ENCODE measurements at regions not wholly inside any gene's neighbourhood (a gene's known extent, or its start where the extent isn't known, plus 50 kb on each side); places are given as distances from the start of the nearest gene placed in this dataset.

DNA sequence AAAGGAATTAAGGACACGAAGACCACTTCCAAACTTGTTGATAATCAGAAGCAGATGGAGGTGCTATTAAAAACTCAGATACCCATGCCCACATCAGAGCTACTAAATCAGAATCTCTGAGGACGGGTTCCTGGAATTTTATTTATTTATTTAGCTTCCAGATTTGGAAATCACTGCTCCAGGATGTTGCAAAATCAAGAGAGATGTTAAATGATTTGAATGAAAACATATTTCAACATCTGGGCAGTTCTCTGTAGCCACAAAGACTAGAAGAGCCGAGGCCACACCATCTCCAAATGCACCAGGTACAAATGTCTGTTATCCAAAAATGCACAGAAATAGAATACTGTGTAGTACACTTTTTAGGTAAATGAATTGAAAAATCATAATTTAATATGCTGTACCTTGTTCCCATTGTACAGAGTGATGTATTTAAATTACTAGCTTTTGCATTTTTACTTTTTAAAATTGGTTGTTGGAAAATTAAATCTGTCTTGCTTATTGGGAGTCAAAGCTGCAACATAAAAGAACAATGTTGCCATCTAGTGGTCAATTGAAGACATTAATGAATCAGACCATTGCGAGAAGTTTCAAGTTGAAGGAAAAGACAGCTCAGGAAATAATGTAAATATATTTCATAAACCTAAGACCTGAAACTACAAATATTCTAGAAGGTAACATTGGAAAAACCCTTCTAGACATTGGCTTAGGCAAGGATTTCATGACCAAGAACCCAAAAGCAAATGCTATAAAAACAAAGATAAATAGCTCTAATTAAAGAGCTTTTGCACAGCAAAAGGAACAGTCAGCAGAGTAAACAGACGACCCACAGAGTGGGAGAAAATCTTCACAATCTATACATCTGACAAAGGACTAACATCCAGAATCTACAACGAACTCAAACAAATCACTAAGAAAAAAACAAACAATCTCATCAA is 151.3 kb upstream of the TTC29 start:
- intact Hi-C loops (cut with micrococcal nuclease): loop anchor here (1.0 to 5.0 kb wide), 4 partner anchors 78 to 1865 kb away; no protein-coding TSS in a partner anchor
- no peak overlapping the region for H3K4me3 Mint-ChIP-seq
- H3K4me3 ChIP-seq (ENCODE audit: low read length in 2 of 2): no peak overlapping the region
- H3K27me3 Mint-ChIP-seq: peaks cover 11 to 12% of the 10 kb centered on the region in 2 donors
- H3K9me3 ChIP-seq (ENCODE audit: control insufficient read depth in 1 of 2, low read length in 2 of 2): no peaks in the 10 kb centered on the region
- no peaks in the 10 kb centered on the region for H3K36me3 Mint-ChIP-seq
- CTCF ChIA-PET (ENCODE audit: partially characterized antibody): interaction anchor here (0.7 to 3.5 kb wide), 36 partner anchors 8 to 1137 kb away, joined by 3 to 65 read pairs (median 4); no protein-coding TSS in a partner anchor
- H3K36me3 ChIP-seq (ENCODE audit: insufficient read depth, low read length): no peaks in the 10 kb centered on the region
- H3K27ac Mint-ChIP-seq: no peak overlapping the region
- H3K9me3 Mint-ChIP-seq: no peaks in the 10 kb centered on the region
- no peaks in the 10 kb centered on the region for H3K4me1 ChIP-seq (ENCODE audit: insufficient read depth, low read length)
- no peak overlapping the region for H3K27ac ChIP-seq (ENCODE audit: low read depth, low read length)
- POLR2A ChIA-PET (ENCODE audit: partially characterized antibody): interaction anchor here (0.7 kb wide), 2 partner anchors 923 to 1997 kb away, joined by 3 to 4 read pairs; no protein-coding TSS in a partner anchor
- H3K27me3 ChIP-seq (ENCODE audit: insufficient read depth, low read length): no peaks in the 10 kb centered on the region
- peaks cover 0 to 2% (median 0%) of the 10 kb centered on the region in 4 donors for H3K4me1 Mint-ChIP-seq
- peak in 4 of 5 donors; percentile 38 to 48 (median 40) for DNase-seq

DNA sequence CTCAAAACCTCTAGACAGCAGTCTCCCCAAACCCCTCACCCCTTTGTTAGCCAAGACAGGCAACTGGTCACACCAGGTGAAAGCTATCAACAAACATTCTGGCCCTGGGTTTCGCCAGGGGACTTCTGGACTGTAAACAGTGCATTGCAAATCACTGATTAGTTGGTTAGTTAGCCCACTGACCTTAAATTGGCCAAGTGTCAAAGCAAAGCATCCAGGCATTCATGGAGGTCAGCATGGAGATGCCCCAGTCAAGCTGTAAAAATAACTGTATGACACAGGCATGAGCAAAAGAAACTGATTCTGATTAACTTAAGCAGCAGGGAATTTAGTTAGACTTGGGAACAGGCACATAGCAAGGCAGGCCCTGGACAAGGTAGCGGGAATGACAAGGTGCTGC is 156.0 kb upstream of the TTC29 start:
- Mint-ChIP-seq H3K4me3 (no peak overlapping the region), H3K4me1 (peaks cover 0 to 2% (median 0%) of the 10 kb centered on the region in 4 donors), H3K27me3 (peaks cover 15 to 19% of the 10 kb centered on the region in 2 donors), H3K36me3 (no peaks in the 10 kb centered on the region), H3K27ac (peak overlapping the region in 1 of 7 donors; percentile 3), H3K9me3 (peaks cover 0 to 6% (median 0%) of the 10 kb centered on the region in 8 donors)
- Histone ChIP-seq H3K4me3 (ENCODE audit: low read length in 2 of 2) (no peak overlapping the region), H3K36me3 (ENCODE audit: insufficient read depth, low read length) (no peaks in the 10 kb centered on the region), H3K27me3 (ENCODE audit: insufficient read depth, low read length) (no peaks in the 10 kb centered on the region), H3K27ac (ENCODE audit: low read depth, low read length) (no peak overlapping the region), H3K9me3 (ENCODE audit: control insufficient read depth in 1 of 2, low read length in 2 of 2) (no peaks in the 10 kb centered on the region), H3K4me1 (ENCODE audit: insufficient read depth, low read length) (no peaks in the 10 kb centered on the region)
- ChIA-PET POLR2A (ENCODE audit: partially characterized antibody) (no interaction called here), CTCF (ENCODE audit: partially characterized antibody) (no interaction called here)
- peak in 1 of 5 donors; percentile 32 for DNase-seq
- intact Hi-C loops (cut with micrococcal nuclease): no loop called here

DNA sequence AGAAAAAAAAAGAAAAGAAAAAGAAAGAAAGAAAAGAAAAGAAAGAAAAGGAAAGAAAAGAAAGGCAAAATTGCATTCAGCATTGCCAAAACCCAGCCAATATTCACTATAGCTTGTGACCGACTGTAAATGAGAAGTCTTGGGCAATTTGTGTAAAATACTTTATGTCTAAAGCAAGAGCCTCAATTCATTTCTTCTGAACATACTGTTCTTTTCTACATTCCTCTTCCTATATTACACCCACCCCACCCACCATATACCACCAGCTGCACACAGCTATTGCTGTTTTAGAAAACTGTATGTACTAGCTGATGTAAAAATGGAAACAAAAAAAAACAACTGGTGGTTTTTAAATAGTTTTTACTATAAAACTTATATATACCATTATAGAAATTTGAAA is 156.9 kb upstream of the TTC29 start:
- Histone ChIP-seq H3K27me3 (ENCODE audit: insufficient read depth, low read length) (no peaks in the 10 kb centered on the region), H3K9me3 (ENCODE audit: control insufficient read depth in 1 of 2, low read length in 2 of 2) (no peaks in the 10 kb centered on the region), H3K4me1 (ENCODE audit: insufficient read depth, low read length) (no peaks in the 10 kb centered on the region), H3K27ac (ENCODE audit: low read depth, low read length) (no peak overlapping the region), H3K4me3 (ENCODE audit: low read length in 2 of 2) (no peak overlapping the region), H3K36me3 (ENCODE audit: insufficient read depth, low read length) (no peaks in the 10 kb centered on the region)
- Mint-ChIP-seq H3K9me3 (peaks cover 0 to 6% (median 0%) of the 10 kb centered on the region in 8 donors), H3K27ac (no peak overlapping the region), H3K4me1 (no peaks in the 10 kb centered on the region), H3K4me3 (no peak overlapping the region), H3K36me3 (no peaks in the 10 kb centered on the region), H3K27me3 (peaks cover 14 to 17% of the 10 kb centered on the region in 2 donors)
- CTCF ChIA-PET (ENCODE audit: partially characterized antibody): interaction anchor here (0.9 kb wide), 1 partner anchor 10 kb away, joined by 3 read pairs; no protein-coding TSS in a partner anchor
- no peak for DNase-seq
- POLR2A ChIA-PET (ENCODE audit: partially characterized antibody): no interaction called here
- intact Hi-C loops (cut with micrococcal nuclease): no loop called here

DNA sequence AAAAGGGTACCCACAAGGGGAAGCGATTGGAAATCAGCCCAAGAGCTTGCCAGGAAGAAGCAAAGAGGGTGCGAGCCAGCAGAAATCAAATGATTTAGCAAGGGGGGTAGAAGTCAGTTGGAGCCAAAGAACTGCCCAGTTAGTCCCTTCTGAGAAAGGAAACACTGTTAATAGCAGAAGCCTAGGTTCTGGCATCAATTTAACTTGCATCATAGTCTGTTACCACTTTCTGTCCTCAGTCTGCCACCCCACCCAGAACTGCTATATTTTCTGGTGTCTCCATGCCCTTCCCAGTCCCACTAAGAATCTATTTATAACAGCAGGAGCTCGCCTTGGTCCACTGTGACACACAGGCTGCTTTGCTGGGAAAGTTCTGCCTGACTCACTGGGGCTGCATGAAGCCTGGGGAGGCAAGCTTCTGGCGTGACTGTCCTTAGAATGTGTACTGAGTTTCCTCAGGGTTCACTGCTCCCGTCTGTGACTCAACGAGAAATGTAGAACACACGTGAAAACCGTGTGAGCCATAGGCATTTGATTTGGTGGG is 157.8 kb upstream of the TTC29 start:
- CTCF ChIA-PET (ENCODE audit: partially characterized antibody): interaction anchor here (0.9 kb wide), 1 partner anchor 9 kb away, joined by 3 read pairs; no protein-coding TSS in a partner anchor
- intact Hi-C loops (cut with micrococcal nuclease): no loop called here
- no peaks in the 10 kb centered on the region for H3K36me3 Mint-ChIP-seq
- Histone ChIP-seq H3K27ac (ENCODE audit: low read depth, low read length) (no peak overlapping the region), H3K9me3 (ENCODE audit: control insufficient read depth in 1 of 2, low read length in 2 of 2) (no peaks in the 10 kb centered on the region), H3K4me3 (ENCODE audit: low read length in 2 of 2) (no peak overlapping the region), H3K36me3 (ENCODE audit: insufficient read depth, low read length) (no peaks in the 10 kb centered on the region), H3K4me1 (ENCODE audit: insufficient read depth, low read length) (no peaks in the 10 kb centered on the region), H3K27me3 (ENCODE audit: insufficient read depth, low read length) (no peaks in the 10 kb centered on the region)
- H3K4me1 Mint-ChIP-seq: no peaks in the 10 kb centered on the region
- POLR2A ChIA-PET (ENCODE audit: partially characterized antibody): no interaction called here
- peaks cover 0 to 6% (median 0%) of the 10 kb centered on the region in 8 donors for H3K9me3 Mint-ChIP-seq
- peaks cover 11 to 18% of the 10 kb centered on the region in 2 donors for H3K27me3 Mint-ChIP-seq
- no peak overlapping the region for H3K4me3 Mint-ChIP-seq
- H3K27ac Mint-ChIP-seq: no peak overlapping the region
- no peak for DNase-seq

DNA sequence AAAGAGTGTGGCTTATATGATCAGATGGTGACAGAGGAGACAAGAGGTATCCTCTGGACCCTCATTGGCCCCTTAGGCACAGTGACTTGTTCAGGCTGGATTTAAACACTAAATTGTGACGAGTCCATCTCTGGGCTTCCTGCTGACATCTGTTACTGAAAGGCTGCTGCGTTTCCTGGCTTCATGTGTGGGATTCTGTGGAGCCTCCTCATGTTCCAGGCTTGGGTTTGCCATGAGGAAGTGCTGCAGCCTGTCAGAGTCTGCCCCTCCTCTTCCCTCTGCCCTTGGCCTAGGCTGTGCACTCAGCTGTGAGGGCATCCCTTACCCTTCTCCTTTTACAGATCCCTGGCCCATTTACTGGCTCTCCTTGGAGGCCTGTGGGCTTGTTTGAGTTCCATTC is 159.1 kb upstream of the TTC29 start:
- Histone ChIP-seq H3K4me1 (ENCODE audit: insufficient read depth, low read length) (no peaks in the 10 kb centered on the region), H3K9me3 (ENCODE audit: control insufficient read depth in 1 of 2, low read length in 2 of 2) (no peaks in the 10 kb centered on the region), H3K4me3 (ENCODE audit: low read length in 2 of 2) (no peak overlapping the region), H3K27ac (ENCODE audit: low read depth, low read length) (no peak overlapping the region), H3K36me3 (ENCODE audit: insufficient read depth, low read length) (no peaks in the 10 kb centered on the region), H3K27me3 (ENCODE audit: insufficient read depth, low read length) (no peaks in the 10 kb centered on the region)
- Mint-ChIP-seq H3K27ac (no peak overlapping the region), H3K36me3 (no peaks in the 10 kb centered on the region), H3K4me3 (no peak overlapping the region), H3K9me3 (peaks cover 0 to 6% (median 0%) of the 10 kb centered on the region in 8 donors), H3K27me3 (peaks cover 11 to 14% of the 10 kb centered on the region in 2 donors), H3K4me1 (no peaks in the 10 kb centered on the region)
- CTCF ChIA-PET (ENCODE audit: partially characterized antibody): no interaction called here
- intact Hi-C loops (cut with micrococcal nuclease): no loop called here
- POLR2A ChIA-PET (ENCODE audit: partially characterized antibody): no interaction called here
- DNase-seq: no peak

DNA sequence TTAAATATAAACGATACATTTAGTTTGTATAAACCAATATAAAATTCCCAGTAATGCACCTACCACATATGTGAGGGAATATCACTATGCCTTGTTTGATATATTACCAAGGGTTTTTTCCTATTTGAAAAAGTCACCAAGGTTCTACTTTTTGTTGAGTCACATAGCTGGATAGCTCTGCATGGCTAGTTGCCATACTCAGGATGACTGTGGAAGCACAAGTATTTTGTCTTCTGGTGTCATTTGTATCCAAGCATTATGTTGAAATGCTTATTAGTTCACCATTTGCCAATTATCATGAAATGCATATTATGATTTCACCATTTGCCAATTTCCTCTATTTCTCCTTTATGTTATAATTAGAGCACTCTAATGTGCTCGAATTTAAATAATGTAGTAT is 162.7 kb upstream of the TTC29 start:
- H3K4me3 ChIP-seq (ENCODE audit: low read length in 2 of 2): no peak overlapping the region
- no peak for DNase-seq
- no peaks in the 10 kb centered on the region for H3K36me3 Mint-ChIP-seq
- H3K9me3 Mint-ChIP-seq: peaks cover 0 to 6% (median under 1%) of the 10 kb centered on the region in 8 donors
- intact Hi-C loops (cut with micrococcal nuclease): no loop called here
- no peaks in the 10 kb centered on the region for H3K9me3 ChIP-seq (ENCODE audit: control insufficient read depth in 1 of 2, low read length in 2 of 2)
- CTCF ChIA-PET (ENCODE audit: partially characterized antibody): interaction anchor here (0.9 to 4.9 kb wide), 3 partner anchors 8 to 866 kb away, joined by 4 to 25 read pairs (median 5); no protein-coding TSS in a partner anchor
- H3K4me1 ChIP-seq (ENCODE audit: insufficient read depth, low read length): no peaks in the 10 kb centered on the region
- H3K36me3 ChIP-seq (ENCODE audit: insufficient read depth, low read length): no peaks in the 10 kb centered on the region
- H3K27ac ChIP-seq (ENCODE audit: low read depth, low read length): no peak overlapping the region
- no peaks in the 10 kb centered on the region for H3K4me1 Mint-ChIP-seq
- H3K27ac Mint-ChIP-seq: no peak overlapping the region
- H3K27me3 ChIP-seq (ENCODE audit: insufficient read depth, low read length): no peaks in the 10 kb centered on the region
- POLR2A ChIA-PET (ENCODE audit: partially characterized antibody): no interaction called here
- no peak overlapping the region for H3K4me3 Mint-ChIP-seq
- H3K27me3 Mint-ChIP-seq: peaks cover 4 to 7% of the 10 kb centered on the region in 2 donors

DNA sequence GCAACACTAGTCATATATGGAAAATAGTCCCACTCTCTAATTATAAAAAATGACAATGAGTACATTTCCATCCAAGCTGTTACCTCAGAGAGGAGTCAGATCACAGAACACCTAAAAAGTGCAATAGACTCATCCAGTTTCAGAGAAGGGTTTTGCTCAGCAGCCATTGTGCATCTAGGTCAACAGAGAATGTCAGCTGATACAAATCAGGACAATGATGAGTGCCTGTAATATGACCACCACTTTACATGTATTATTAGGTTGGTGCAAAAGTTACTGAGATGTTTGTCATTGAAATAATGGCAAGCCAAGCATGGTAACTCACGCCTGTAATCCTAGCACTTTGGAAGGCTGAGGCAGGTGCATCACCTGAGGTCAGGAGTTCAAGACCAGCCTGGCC is 164.1 kb upstream of the TTC29 start:
- peaks cover 3 to 4% of the 10 kb centered on the region in 2 donors for H3K27me3 Mint-ChIP-seq
- CTCF ChIA-PET (ENCODE audit: partially characterized antibody): interaction anchor here (4.9 kb wide), 1 partner anchor 13 kb away, joined by 25 read pairs; no protein-coding TSS in a partner anchor
- no peak overlapping the region for H3K27ac Mint-ChIP-seq
- Histone ChIP-seq H3K4me1 (ENCODE audit: insufficient read depth, low read length) (no peaks in the 10 kb centered on the region), H3K4me3 (ENCODE audit: low read length in 2 of 2) (no peak overlapping the region), H3K36me3 (ENCODE audit: insufficient read depth, low read length) (no peaks in the 10 kb centered on the region), H3K9me3 (ENCODE audit: control insufficient read depth in 1 of 2, low read length in 2 of 2) (no peaks in the 10 kb centered on the region), H3K27ac (ENCODE audit: low read depth, low read length) (no peak overlapping the region), H3K27me3 (ENCODE audit: insufficient read depth, low read length) (no peaks in the 10 kb centered on the region)
- intact Hi-C loops (cut with micrococcal nuclease): no loop called here
- no peak overlapping the region for H3K4me3 Mint-ChIP-seq
- POLR2A ChIA-PET (ENCODE audit: partially characterized antibody): no interaction called here
- no peaks in the 10 kb centered on the region for H3K36me3 Mint-ChIP-seq
- H3K4me1 Mint-ChIP-seq: no peaks in the 10 kb centered on the region
- DNase-seq: no peak
- H3K9me3 Mint-ChIP-seq: peaks cover 0 to 14% (median 7%) of the 10 kb centered on the region in 8 donors
